Dedifferentiated amniotic fluid mesenchymal stem cell (primary cell): ENCODE measurements at regions not wholly inside any gene's neighbourhood (a gene's known extent, or its start where the extent isn't known, plus 50 kb on each side); places are given as distances from the start of the nearest gene placed in this dataset.
"Not testable (repeated sequence)": the region's sequence is repeated elsewhere in the genome, so short reads cannot be mapped to it uniquely, and the experiment has no call there.

ENCODE experiments used
- DNase-seq: peaks from one replicate; pipeline ENCODE4 v3.0.0-alpha.2; 2016; ENCODE audit errors: extremely low spot score

DNA sequence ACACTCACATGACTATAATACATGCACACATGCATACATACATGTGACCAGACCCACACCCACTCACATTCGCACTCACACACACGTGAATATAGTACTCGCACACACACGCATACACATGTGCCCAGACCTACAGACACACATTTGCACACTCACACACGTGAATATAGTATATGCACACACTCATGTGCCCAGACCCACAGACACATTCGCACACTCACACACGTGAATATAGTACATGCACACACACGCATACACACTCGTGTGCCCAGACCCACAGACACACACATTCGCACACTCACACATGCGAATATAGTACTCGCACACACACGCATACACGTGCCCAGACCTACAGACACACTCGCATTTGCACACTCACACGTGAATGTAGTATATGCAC lies 186.9 kb downstream of the NPIPB11 start:
- not testable (repeated sequence) for DNase-seq

- not testable (repeated sequence) for DNase-seq
Measured at GRCh38 chr16:29218649-29219048, 187.9 kb downstream of the NPIPB11 start.

DNA sequence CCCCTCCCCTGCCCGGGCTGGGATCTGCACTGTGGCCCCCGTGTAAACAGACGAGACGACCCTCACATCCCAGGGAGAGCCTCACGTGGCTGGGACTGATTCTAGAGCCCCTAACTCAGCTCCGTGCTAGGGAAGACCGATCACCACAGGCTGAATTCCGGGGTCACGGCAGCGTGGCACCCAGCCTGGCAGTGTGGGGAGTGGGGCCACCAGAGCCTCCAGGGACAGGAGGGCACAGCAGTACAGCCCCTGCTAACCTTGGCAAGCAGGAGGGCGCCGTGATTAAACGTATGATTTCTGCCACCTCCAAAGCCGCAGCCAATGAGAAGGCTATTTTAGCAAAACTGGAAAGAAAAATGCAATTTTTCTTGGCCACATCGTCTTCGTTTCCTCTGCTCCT lies 188.3 kb downstream of the NPIPB11 start:
- DNase-seq: not testable (repeated sequence)

DNA sequence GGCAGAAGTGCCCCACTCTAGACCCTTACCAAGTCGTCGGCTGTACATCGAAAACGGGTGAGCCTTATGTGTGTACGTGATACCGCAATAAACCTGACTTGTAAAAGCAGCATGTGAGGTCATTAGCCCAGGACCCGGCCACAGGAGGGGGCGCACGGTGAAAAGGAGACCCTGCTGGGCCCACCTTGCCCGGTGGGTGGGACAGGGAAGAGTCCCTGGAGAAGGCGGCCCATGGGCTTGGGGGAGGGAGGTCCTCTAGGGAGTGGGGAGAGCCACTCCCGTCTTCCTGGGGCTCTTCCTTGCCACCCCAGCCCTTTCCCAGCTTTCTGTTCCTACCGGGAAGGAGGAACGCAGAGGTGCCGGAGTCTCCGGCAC lies 188.8 kb downstream of the NPIPB11 start:
- DNase-seq: not testable (repeated sequence)

- DNase-seq: not testable (repeated sequence)
Measured at GRCh38 chr16:29217104-29217751, 189.3 kb downstream of the NPIPB11 start.

DNA sequence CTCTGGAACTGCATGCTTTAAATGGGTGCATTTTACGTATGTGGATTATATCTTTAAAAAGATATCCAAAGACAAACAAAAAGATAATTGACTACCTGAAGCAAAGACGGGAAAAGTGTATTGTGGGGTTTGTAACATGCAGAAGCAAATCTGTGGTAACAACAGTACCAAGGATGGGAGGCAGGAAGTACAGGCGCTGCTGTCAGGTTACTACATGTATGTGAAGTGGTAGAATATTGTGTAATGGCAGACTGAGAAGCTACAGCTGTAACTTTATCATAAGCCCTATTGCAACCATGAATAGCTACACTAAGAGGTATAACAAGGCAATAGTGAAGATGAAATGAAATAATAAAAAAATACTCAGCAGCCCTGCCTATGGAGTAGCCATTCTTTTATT lies 192.7 kb downstream of the NPIPB11 start:
- not testable (repeated sequence) for DNase-seq

DNA sequence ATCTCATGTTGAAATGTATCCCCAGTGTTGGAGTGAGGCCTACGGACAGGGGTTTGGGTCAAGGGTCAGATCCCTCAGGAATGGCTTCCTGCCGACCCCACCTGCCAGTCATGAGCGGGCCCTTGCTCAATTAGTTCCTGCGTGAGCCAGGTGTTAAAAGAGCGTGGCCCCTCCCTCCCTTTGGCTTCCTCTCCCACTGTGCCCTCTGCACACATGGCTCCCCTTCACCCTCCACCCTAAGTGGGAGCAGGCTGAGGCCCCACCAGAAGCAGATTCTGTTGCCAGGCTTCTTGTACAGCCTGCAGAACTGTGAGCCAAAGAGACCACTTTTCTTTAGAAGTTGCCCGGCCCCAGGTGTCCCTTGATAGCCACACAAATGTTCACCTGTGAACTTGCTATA lies 193.3 kb downstream of the NPIPB11 start:
- not testable (repeated sequence) for DNase-seq

DNA sequence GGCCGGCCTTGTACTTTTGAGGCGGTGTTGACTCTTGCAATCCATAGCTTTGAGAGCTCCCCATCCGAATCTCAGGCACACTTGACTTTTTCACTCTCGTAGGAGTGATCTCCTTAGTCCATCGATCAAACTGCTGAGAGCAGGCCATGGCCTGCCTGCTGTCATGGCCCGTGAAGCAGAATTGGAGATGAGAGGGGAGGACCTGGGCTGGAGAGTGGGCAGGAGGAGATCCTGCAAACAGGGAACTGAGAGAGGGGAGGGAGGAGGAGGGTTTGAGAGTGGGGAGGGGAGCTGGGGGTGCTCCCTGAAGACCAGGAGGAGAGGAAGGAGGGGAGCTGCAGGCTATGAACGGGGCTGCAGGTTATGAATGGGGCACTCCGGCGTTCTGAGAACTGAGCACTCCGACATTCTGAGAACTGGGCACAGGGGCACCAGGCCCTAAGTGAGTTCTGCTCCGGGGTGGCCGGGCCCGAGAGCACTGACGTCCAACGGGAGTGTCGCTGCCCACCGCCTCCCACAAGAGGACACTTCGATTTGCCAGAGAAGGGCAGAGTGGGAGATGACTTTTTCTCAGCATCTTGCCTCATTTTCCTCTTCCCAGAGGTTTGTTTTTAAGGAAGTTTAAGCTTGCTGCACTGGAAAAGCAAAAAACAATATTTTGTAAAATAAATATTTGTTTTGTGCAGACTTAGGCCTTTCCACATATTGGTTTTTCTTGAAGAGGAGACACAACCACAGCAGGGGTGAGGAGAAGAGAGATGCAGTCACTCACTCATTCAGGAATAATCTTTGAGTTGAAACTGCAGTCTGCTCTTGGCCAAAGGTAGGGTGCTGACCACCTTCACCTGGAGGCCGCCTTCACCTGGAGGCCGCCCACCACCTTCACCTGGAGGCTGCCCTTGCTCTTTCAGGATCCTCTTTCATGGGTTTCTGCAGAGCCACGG lies 194.2 kb downstream of the NPIPB11 start:
- not testable (repeated sequence) for DNase-seq

DNA sequence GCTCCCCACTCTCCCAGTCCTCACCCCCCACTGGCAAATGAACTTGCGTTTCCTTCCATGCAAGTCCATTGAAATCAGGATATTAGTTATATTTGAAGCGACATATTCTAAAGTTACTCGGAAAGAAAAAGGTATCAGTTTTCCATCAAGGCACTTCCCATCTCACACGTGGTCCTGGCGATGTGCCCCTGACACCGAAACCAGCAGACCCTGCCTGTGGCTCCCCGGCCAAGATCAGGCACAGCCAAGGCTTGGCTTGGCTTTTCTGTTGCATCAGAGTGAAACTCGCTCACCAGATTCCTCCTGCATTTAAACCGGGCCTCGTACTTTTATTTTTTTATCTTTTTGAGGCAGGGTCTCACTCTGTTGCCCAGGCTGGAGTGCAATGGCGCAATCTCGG lies 195.1 kb downstream of the NPIPB11 start:
- not testable (repeated sequence) for DNase-seq

GRCh38 chr16:29210299-29211150 lies 196.0 kb downstream of the NPIPB11 start:
- DNase-seq: not testable (repeated sequence)

DNA sequence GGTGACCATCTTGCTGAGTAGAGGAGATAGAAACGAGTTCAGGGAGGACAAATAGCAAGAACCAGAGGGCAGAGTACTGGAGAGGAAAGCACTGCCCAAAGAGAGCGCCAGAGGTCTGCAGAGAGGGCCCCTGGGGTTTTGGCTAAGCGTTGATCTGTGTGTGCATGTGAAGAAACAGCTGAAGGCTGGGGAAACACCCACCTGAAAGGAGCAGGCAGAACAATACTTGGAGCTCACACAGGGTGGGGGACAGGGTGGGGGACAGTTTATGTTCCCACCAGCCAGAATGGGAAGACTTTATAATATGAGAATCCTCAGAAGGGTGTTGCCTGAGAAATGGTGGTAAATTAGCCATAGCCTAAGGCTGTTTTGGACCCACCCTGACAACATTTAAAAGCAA lies 200.4 kb downstream of the NPIPB11 start:
- DNase-seq: not testable (repeated sequence)

GRCh38 chr16:29205151-29205550 lies 201.4 kb downstream of the NPIPB11 start:
- not testable (repeated sequence) for DNase-seq

DNA sequence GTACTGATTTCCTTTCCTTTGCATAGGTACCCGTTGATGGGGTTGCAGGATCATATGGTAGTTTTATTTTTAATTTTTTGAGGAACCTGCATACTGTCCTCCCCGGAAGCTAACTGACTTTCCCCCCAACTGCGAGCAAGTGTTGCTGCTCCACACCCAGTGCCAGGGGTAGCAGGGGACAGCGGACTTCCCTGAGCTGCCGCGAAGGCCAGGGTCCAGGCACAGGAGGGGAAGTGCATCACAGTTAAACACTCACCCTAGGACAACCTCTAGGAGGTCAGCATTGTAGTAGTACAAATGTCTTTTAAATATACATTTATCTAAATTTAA lies 201.7 kb downstream of the NPIPB11 start:
- DNase-seq: no peak

DNA sequence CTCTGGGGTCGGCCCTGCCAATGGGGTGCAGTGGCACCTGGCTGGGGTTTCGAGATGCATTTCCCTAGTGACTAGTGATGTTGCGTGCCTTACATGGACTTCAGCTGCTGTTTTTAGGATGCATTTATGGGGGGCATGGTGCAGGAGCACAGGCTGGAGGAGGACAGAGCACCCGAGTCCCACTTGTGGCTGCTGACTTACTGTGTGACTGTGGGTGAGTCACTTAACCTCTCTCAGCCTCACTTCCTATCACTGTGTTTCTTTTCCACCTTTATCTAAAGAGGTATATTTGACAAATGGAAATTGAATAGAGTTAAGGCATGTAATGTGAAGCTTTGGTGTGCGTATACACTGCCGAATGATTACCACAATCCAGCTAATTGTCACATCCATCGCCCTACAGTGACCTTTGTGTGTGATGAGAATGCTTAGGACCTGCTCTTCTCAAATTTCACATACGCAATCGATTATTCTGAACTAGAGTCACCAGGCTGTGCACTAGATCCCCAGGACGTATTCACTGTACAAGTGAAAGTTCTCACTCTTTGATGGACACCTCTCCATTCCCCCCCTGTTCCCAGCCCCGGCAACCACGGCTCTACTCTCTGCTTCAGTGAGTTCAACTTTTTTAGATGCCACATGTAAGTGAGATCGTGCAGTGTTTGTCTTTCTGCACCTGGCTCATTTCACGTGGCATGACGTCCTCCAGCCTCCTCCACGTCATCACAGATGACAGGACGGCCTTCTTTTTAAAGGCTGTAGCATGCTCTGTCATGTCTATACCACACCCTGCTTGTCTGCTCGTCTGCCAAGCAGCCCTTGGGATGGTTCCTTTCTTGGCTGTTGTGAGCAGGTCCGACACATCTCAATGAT lies 202.3 kb downstream of the NPIPB11 start:
- not testable (repeated sequence) for DNase-seq

GRCh38 chr16:29203046-29203932 lies 203.2 kb downstream of the NPIPB11 start:
- not testable (repeated sequence) for DNase-seq

DNA sequence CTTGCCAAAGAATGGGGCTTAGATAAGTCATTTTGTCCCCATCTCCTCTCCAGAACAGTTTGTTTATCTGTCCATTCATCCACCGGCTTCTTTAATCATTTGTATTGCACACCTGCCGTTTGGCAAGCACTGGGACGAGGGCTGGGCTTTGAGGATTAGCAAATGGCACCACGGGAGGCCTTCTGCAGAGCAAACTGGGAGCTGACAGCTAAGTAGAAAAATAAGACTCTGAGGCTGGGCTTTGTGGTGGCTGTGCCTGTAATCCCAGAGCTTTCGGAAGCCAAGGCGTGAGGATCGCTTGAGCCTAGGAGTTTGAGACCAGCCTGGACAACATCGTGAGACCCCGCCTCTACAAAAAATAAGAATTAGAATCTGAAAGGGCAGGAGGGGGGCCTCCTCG lies 203.9 kb downstream of the NPIPB11 start:
- not testable (repeated sequence) for DNase-seq

DNA sequence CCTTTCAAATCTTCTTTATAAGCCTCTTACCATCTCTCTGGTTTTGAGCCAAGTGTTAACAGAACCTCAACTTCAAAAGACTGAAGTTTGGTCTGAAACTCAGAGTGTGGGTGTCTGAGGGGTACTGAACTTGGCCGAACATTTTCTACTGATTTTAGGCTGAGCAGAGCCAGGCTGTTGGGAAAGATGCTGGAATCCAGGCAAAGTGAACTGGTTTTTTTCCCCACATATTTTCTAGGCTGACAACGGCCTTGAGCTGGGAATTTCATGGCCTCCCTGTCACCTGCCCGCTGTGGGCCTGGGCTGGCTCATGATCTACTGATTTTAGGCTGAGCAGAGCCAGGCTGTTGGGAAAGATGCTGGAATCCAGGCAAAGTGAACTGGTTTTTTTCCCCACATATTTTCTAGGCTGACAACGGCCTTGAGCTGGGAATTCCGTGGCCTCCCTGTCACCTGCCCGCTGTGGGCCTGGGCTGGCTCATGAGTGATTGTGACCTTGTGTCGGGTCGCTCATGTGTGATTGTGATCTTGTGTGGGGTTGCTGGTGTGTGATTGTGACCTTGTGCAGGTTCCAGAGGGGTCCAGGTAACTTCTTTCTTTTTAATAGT lies 204.4 kb downstream of the NPIPB11 start:
- not testable (repeated sequence) for DNase-seq

- not testable (repeated sequence) for DNase-seq
Measured at GRCh38 chr16:29201296-29202024, 205.1 kb downstream of the NPIPB11 start.

GRCh38 chr16:29200681-29201080 lies 205.8 kb downstream of the NPIPB11 start:
- DNase-seq: not testable (repeated sequence)
